GM23338 (cell line): ENCODE measurements at regions not wholly inside any gene's neighbourhood (a gene's known extent, or its start where the extent isn't known, plus 50 kb on each side); places are given as distances from the start of the nearest gene placed in this dataset.

Source experiments
- ATAC-seq: fragments of 200-7000 bp; cut with Tn5 transposase; 3 replicates; pipeline ENCODE4 v1.9.1; 2020
- DNase-seq: peaks from one replicate; pipeline ENCODE4 v3.0.0-alpha.2; 2015; ENCODE audit warnings: low spot score
- H2AFZ ChIP-seq: fragments of 200-600 bp; sonication (generic); 2 replicates; pipeline ENCODE4 v1.8.0; 2016; ENCODE audit warnings: antibody characterized with exemption, mild to moderate bottlenecking, moderate library complexity
- H3F3A ChIP-seq: fragments of 200-600 bp; sonication (generic); replicated peaks from 2 replicates; pipeline ENCODE4 v1.8.0; 2017; ENCODE audit warnings: antibody characterized with exemption, mixed run types, low read depth
- H3K27ac ChIP-seq: fragments of 200-600 bp; sonication (generic); 2 replicates; pipeline ENCODE4 v1.6.1; 2016; ENCODE audit warnings: low read depth
- H3K27me3 ChIP-seq: fragments of 200-600 bp; sonication (generic); 2 replicates; pipeline ENCODE4 v1.8.0; 2016; ENCODE audit warnings: mild to moderate bottlenecking, mixed run types, moderate library complexity; ENCODE audit not compliant: insufficient read depth
- H3K36me3 ChIP-seq: fragments of 200-600 bp; sonication (generic); 2 replicates; pipeline ENCODE4 v1.8.0; 2016; ENCODE audit warnings: mild to moderate bottlenecking; ENCODE audit not compliant: insufficient read depth
- H3K4me1 ChIP-seq: fragments of 200-600 bp; sonication (generic); 2 replicates; pipeline ENCODE4 v1.8.0; 2016; ENCODE audit warnings: mild to moderate bottlenecking, moderate library complexity; ENCODE audit not compliant: insufficient read depth
- H3K4me2 ChIP-seq: fragments of 200-600 bp; sonication (generic); 2 replicates; pipeline ENCODE4 v1.7.1; 2017; ENCODE audit warnings: mixed run types
- H3K4me3 ChIP-seq: fragments of 200-600 bp; sonication (generic); 2 replicates; pipeline ENCODE4 v1.6.1; 2016; ENCODE audit warnings: mixed run types
- H3K79me2 ChIP-seq: fragments of 200-600 bp; sonication (generic); replicated peaks from 2 replicates; pipeline ENCODE4 v1.8.0; 2017; ENCODE audit warnings: mild to moderate bottlenecking; ENCODE audit not compliant: insufficient read depth
- H3K9me2 ChIP-seq: fragments of 200-600 bp; sonication (generic); 2 replicates; pipeline ENCODE4 v1.8.0; 2017; ENCODE audit not compliant: insufficient read depth
- H4K20me1 ChIP-seq: fragments of 200-600 bp; sonication (generic); replicated peaks from 2 replicates; pipeline ENCODE4 v1.8.0; 2017; ENCODE audit warnings: mild to moderate bottlenecking; ENCODE audit not compliant: insufficient read depth
- H3K27ac Mint-ChIP-seq: 2 replicates; pipeline ENCODE4 v1.8.0; 2020; ENCODE audit warnings: inconsistent platforms, mild to moderate bottlenecking, moderate library complexity, mixed read lengths
- H3K27me3 Mint-ChIP-seq: 3 replicates; pipeline ENCODE4 v1.8.0; 2022; ENCODE audit warnings: low read depth, mild to moderate bottlenecking, moderate library complexity, mixed read lengths, inconsistent platforms; ENCODE audit not compliant: insufficient read depth, poor library complexity
- H3K36me3 Mint-ChIP-seq: 3 replicates; pipeline ENCODE4 v1.8.0; 2021; ENCODE audit warnings: low read depth, mild to moderate bottlenecking, inconsistent platforms, moderate library complexity, mixed read lengths
- H3K4me1 Mint-ChIP-seq: 3 replicates; pipeline ENCODE4 v1.8.0; 2020; ENCODE audit warnings: mild to moderate bottlenecking, inconsistent platforms, mixed read lengths
- H3K4me3 Mint-ChIP-seq: 3 replicates; pipeline ENCODE4 v1.8.0; 2021; ENCODE audit warnings: moderate library complexity, mild to moderate bottlenecking, inconsistent platforms, mixed read lengths
- H3K9me3 Mint-ChIP-seq: 3 replicates; pipeline ENCODE4 v1.8.0; 2020; ENCODE audit warnings: moderate library complexity, mild to moderate bottlenecking, inconsistent platforms, mixed read lengths
- CREB1 ChIP-seq: fragments of 250-450 bp; sonication (Bioruptor Pico); IDR thresholded peaks from 2 replicates; pipeline ENCODE4 v1.5.0; 2020; ENCODE audit warnings: low read depth, mild to moderate bottlenecking, moderate library complexity
- EZH2 ChIP-seq: fragments of 200-600 bp; sonication (generic); IDR thresholded peaks from one replicate; pipeline ENCODE4 v1.8.0; 2017; ENCODE audit warnings: antibody characterized with exemption, mild to moderate bottlenecking, low read depth; ENCODE audit not compliant: unreplicated experiment
- EZH2phosphoT487 ChIP-seq: fragments of 200-600 bp; sonication (generic); IDR thresholded peaks from one replicate; pipeline ENCODE4 v1.8.1; 2018; ENCODE audit warnings: antibody characterized with exemption; ENCODE audit not compliant: unreplicated experiment
- JUNB ChIP-seq: IDR thresholded peaks from one replicate; pipeline ENCODE4 v1.6.1; 2016; ENCODE audit warnings: antibody characterized with exemption; ENCODE audit not compliant: unreplicated experiment
- NANOG ChIP-seq: IDR thresholded peaks from 2 replicates; pipeline ENCODE4 v1.6.1; 2016; ENCODE audit warnings: antibody characterized with exemption, borderline replicate concordance
- POLR2AphosphoS5 ChIP-seq: IDR thresholded peaks from 2 replicates; pipeline ENCODE4 v1.6.1; 2016; ENCODE audit warnings: antibody characterized with exemption, low read depth
- STAT1 ChIP-seq: IDR thresholded peaks from one replicate; pipeline ENCODE4 v1.6.1; 2016; ENCODE audit warnings: antibody characterized with exemption; ENCODE audit not compliant: unreplicated experiment
- ZNF114 ChIP-seq: fragments of 250-450 bp; sonication (Bioruptor Pico); IDR thresholded peaks from 2 replicates; pipeline ENCODE4 v1.5.0; 2020; ENCODE audit warnings: mild to moderate bottlenecking, moderate library complexity
- ZNF331 ChIP-seq: fragments of 250-450 bp; sonication (Bioruptor Pico); IDR thresholded peaks from 2 replicates; pipeline ENCODE4 v1.5.0; 2020; ENCODE audit warnings: low read depth, mild to moderate bottlenecking, moderate library complexity
- TF ChIP-seq, protein P1 (sequence below), 2 experiments: fragments of 200-600 bp in 1 of 2; sonication (generic) in 1 of 2; conservative IDR thresholded peaks; 2 replicates each; pipeline versions ENCODE4 v1.5.1 to v1.6.1; 2016 to 2017; ENCODE audit warnings: antibody characterized with exemption in 2 of 2, low read depth in 2 of 2, mild to moderate bottlenecking in 2 of 2, moderate library complexity in 1 of 2
- TF ChIP-seq, protein P2 (sequence below): IDR thresholded peaks from one replicate; pipeline ENCODE4 v1.6.1; 2018; ENCODE audit warnings: antibody characterized with exemption; ENCODE audit not compliant: unreplicated experiment
- TF ChIP-seq, protein P3 (sequence below): IDR thresholded peaks from 2 replicates; pipeline ENCODE4 v1.6.1; 2016; ENCODE audit warnings: antibody characterized with exemption
- TF ChIP-seq, protein P4 (sequence below): fragments of 250-450 bp; sonication (Bioruptor Pico); IDR thresholded peaks from 2 replicates; pipeline ENCODE4 v1.5.0; 2020; ENCODE audit warnings: mild to moderate bottlenecking, moderate library complexity

DNA sequence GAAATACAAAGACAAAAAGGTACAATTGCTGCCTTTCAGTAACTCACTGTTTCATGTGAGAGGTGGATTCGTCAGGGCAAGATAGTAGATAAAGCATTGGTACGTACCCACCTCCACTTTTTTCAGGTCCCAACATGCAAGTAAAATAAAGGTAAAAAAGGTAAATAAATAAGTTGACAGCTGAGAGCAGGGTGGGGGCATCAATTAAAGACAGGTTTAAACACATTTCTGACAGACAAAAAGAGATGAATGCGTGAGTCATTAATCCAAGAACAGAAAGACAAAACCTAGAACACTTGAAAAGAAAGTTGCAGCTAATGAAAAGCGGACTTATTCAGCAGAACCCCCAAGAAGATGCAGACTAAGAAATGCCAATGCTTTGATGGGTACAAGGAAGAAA lies 979.6 kb upstream of the CDH2 start:
- no peaks in the 10 kb centered on the region for H3F3A ChIP-seq
- no peaks in the 10 kb centered on the region for H3K9me3 Mint-ChIP-seq
- TF ChIP-seq, protein P1, sequence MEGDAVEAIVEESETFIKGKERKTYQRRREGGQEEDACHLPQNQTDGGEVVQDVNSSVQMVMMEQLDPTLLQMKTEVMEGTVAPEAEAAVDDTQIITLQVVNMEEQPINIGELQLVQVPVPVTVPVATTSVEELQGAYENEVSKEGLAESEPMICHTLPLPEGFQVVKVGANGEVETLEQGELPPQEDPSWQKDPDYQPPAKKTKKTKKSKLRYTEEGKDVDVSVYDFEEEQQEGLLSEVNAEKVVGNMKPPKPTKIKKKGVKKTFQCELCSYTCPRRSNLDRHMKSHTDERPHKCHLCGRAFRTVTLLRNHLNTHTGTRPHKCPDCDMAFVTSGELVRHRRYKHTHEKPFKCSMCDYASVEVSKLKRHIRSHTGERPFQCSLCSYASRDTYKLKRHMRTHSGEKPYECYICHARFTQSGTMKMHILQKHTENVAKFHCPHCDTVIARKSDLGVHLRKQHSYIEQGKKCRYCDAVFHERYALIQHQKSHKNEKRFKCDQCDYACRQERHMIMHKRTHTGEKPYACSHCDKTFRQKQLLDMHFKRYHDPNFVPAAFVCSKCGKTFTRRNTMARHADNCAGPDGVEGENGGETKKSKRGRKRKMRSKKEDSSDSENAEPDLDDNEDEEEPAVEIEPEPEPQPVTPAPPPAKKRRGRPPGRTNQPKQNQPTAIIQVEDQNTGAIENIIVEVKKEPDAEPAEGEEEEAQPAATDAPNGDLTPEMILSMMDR (conservative IDR thresholded peaks at IDR 0.05; ENCODE audit: low read depth in 2 of 2) = no peak
- TF ChIP-seq POLR2AphosphoS5 = no peak
- TF ChIP-seq, protein P2, sequence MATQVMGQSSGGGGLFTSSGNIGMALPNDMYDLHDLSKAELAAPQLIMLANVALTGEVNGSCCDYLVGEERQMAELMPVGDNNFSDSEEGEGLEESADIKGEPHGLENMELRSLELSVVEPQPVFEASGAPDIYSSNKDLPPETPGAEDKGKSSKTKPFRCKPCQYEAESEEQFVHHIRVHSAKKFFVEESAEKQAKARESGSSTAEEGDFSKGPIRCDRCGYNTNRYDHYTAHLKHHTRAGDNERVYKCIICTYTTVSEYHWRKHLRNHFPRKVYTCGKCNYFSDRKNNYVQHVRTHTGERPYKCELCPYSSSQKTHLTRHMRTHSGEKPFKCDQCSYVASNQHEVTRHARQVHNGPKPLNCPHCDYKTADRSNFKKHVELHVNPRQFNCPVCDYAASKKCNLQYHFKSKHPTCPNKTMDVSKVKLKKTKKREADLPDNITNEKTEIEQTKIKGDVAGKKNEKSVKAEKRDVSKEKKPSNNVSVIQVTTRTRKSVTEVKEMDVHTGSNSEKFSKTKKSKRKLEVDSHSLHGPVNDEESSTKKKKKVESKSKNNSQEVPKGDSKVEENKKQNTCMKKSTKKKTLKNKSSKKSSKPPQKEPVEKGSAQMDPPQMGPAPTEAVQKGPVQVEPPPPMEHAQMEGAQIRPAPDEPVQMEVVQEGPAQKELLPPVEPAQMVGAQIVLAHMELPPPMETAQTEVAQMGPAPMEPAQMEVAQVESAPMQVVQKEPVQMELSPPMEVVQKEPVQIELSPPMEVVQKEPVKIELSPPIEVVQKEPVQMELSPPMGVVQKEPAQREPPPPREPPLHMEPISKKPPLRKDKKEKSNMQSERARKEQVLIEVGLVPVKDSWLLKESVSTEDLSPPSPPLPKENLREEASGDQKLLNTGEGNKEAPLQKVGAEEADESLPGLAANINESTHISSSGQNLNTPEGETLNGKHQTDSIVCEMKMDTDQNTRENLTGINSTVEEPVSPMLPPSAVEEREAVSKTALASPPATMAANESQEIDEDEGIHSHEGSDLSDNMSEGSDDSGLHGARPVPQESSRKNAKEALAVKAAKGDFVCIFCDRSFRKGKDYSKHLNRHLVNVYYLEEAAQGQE = no peak
- no peak for TF ChIP-seq EZH2phosphoT487
- TF ChIP-seq, protein P3, sequence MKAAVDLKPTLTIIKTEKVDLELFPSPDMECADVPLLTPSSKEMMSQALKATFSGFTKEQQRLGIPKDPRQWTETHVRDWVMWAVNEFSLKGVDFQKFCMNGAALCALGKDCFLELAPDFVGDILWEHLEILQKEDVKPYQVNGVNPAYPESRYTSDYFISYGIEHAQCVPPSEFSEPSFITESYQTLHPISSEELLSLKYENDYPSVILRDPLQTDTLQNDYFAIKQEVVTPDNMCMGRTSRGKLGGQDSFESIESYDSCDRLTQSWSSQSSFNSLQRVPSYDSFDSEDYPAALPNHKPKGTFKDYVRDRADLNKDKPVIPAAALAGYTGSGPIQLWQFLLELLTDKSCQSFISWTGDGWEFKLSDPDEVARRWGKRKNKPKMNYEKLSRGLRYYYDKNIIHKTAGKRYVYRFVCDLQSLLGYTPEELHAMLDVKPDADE = no peak
- no peak for TF ChIP-seq STAT1
- no peak for TF ChIP-seq NANOG
- no peak for TF ChIP-seq ZNF114 (CRISPR knock-in tag)
- no peak for TF ChIP-seq ZNF331 (CRISPR knock-in tag)
- TF ChIP-seq, protein P4, sequence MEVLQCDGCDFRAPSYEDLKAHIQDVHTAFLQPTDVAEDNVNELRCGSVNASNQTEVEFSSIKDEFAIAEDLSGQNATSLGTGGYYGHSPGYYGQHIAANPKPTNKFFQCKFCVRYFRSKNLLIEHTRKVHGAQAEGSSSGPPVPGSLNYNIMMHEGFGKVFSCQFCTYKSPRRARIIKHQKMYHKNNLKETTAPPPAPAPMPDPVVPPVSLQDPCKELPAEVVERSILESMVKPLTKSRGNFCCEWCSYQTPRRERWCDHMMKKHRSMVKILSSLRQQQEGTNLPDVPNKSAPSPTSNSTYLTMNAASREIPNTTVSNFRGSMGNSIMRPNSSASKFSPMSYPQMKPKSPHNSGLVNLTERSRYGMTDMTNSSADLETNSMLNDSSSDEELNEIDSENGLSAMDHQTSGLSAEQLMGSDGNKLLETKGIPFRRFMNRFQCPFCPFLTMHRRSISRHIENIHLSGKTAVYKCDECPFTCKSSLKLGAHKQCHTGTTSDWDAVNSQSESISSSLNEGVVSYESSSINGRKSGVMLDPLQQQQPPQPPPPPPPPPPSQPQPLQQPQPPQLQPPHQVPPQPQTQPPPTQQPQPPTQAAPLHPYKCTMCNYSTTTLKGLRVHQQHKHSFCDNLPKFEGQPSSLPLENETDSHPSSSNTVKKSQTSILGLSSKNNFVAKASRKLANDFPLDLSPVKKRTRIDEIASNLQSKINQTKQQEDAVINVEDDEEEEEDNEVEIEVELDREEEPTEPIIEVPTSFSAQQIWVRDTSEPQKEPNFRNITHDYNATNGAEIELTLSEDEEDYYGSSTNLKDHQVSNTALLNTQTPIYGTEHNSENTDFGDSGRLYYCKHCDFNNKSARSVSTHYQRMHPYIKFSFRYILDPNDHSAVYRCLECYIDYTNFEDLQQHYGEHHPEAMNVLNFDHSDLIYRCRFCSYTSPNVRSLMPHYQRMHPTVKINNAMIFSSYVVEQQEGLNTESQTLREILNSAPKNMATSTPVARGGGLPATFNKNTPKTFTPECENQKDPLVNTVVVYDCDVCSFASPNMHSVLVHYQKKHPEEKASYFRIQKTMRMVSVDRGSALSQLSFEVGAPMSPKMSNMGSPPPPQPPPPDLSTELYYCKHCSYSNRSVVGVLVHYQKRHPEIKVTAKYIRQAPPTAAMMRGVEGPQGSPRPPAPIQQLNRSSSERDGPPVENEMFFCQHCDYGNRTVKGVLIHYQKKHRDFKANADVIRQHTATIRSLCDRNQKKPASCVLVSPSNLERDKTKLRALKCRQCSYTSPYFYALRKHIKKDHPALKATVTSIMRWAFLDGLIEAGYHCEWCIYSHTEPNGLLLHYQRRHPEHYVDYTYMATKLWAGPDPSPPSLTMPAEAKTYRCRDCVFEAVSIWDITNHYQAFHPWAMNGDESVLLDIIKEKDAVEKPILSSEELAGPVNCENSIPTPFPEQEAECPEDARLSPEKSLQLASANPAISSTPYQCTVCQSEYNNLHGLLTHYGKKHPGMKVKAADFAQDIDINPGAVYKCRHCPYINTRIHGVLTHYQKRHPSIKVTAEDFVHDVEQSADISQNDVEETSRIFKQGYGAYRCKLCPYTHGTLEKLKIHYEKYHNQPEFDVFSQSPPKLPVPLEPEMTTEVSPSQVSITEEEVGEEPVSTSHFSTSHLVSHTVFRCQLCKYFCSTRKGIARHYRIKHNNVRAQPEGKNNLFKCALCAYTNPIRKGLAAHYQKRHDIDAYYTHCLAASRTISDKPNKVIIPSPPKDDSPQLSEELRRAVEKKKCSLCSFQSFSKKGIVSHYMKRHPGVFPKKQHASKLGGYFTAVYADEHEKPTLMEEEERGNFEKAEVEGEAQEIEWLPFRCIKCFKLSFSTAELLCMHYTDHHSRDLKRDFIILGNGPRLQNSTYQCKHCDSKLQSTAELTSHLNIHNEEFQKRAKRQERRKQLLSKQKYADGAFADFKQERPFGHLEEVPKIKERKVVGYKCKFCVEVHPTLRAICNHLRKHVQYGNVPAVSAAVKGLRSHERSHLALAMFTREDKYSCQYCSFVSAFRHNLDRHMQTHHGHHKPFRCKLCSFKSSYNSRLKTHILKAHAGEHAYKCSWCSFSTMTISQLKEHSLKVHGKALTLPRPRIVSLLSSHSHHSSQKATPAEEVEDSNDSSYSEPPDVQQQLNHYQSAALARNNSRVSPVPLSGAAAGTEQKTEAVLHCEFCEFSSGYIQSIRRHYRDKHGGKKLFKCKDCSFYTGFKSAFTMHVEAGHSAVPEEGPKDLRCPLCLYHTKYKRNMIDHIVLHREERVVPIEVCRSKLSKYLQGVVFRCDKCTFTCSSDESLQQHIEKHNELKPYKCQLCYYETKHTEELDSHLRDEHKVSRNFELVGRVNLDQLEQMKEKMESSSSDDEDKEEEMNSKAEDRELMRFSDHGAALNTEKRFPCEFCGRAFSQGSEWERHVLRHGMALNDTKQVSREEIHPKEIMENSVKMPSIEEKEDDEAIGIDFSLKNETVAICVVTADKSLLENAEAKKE (CRISPR knock-in tag) = no peak
- TF ChIP-seq JUNB = no peak
- no peak for TF ChIP-seq CREB1 (CRISPR knock-in tag)
- TF ChIP-seq EZH2 = no peak
- H3K4me3 Mint-ChIP-seq = no peak overlapping the region
- H2AFZ ChIP-seq = peak overlapping the region; percentile 73; the same call in 1 of the 2 replicates
- H3K4me1 ChIP-seq = peaks cover 26% of the 10 kb centered on the region
- no peak for DNase-seq
- no peak for ATAC-seq
- H3K36me3 ChIP-seq = no peaks in the 10 kb centered on the region
- H3K27me3 Mint-ChIP-seq = no peaks in the 10 kb centered on the region
- H3K27me3 ChIP-seq = no peaks in the 10 kb centered on the region
- H3K79me2 ChIP-seq = no peaks in the 10 kb centered on the region
- H3K27ac Mint-ChIP-seq = no peak overlapping the region
- no peaks in the 10 kb centered on the region for H3K36me3 Mint-ChIP-seq
- H3K9me2 ChIP-seq = no peaks in the 10 kb centered on the region
- no peak overlapping the region for H3K27ac ChIP-seq
- no peak overlapping the region for H3K4me2 ChIP-seq
- H3K4me1 Mint-ChIP-seq = peaks cover 24% of the 10 kb centered on the region
- no peaks in the 10 kb centered on the region for H4K20me1 ChIP-seq
- H3K4me3 ChIP-seq = no peak overlapping the region
